Activated CD4-positive, alpha-beta T cell treated with anti-CD3 and anti-CD28 coated beads for 36 hours (primary cell): ENCODE measurements at regions not wholly inside any gene's neighbourhood (a gene's known extent, or its start where the extent isn't known, plus 50 kb on each side); places are given as distances from the start of the nearest gene placed in this dataset.

Experiments used
- ATAC-seq: fragments of 200-7000 bp; cut with Tn5 transposase; one replicate; pipeline ENCODE4 v1.10.0; 2021; ENCODE audit warnings: mild to moderate bottlenecking, moderate library complexity
- CTCF ChIA-PET: fragments of 350-600 bp; sonication (Branson Sonifier 250); formaldehyde crosslinking; loops from one replicate; lab custom pipeline; 2021; ENCODE audit warnings: antibody characterized with exemption; lab: Charles Lee
- POLR2A ChIA-PET: fragments of 350-600 bp; sonication (Branson Sonifier 250); formaldehyde crosslinking; loops from one replicate; lab custom pipeline; 2021; ENCODE audit warnings: antibody characterized with exemption, inconsistent platforms; lab: Charles Lee
- DNase-seq: peaks from one replicate; pipeline ENCODE4 v3.0.0-alpha.2; 2020
- H3K27ac Mint-ChIP-seq: one replicate; pipeline ENCODE4 v1.8.0; 2021; ENCODE audit warnings: mixed read lengths
- H3K27me3 Mint-ChIP-seq: one replicate; pipeline ENCODE4 v1.8.0; 2021; ENCODE audit warnings: mixed read lengths
- H3K36me3 Mint-ChIP-seq: one replicate; pipeline ENCODE4 v1.8.0; 2021; ENCODE audit warnings: low read depth, mixed read lengths
- H3K4me1 Mint-ChIP-seq: one replicate; pipeline ENCODE4 v1.8.0; 2021; ENCODE audit warnings: mixed read lengths
- H3K4me3 Mint-ChIP-seq: one replicate; pipeline ENCODE4 v1.8.0; 2021; ENCODE audit warnings: mild to moderate bottlenecking, moderate library complexity, mixed read lengths
- H3K9me3 Mint-ChIP-seq: one replicate; pipeline ENCODE4 v1.8.0; 2021; ENCODE audit warnings: low read depth, mixed read lengths
- intact Hi-C, 2 experiments: fragments of 100-400 bp; cut with DNase I in 1 of 2; cut with micrococcal nuclease in 1 of 2; formaldehyde crosslinking; loops; one replicate each; pipeline versions ENCODE4 v1.14.2 to v1.15.1; 2022 to 2024; cut with DNase I, micrococcal nuclease

- Mint-ChIP-seq H3K4me3 (no peak overlapping the region), H3K9me3 (no peaks in the 10 kb centered on the region), H3K27me3 (peaks cover 31% of the 10 kb centered on the region), H3K4me1 (peaks cover 11% of the 10 kb centered on the region), H3K36me3 (no peaks in the 10 kb centered on the region), H3K27ac (no peak overlapping the region)
- ChIA-PET CTCF (no interaction called here), POLR2A (no interaction called here)
- no peak for ATAC-seq
- DNase-seq = no peak
- intact Hi-C loops = no loop called here
Measured at GRCh38 chr17:45704251-45704650, 79.9 kb upstream of the CRHR1 start.

- peaks cover 11% of the 10 kb centered on the region for H3K4me1 Mint-ChIP-seq
- ChIA-PET CTCF (no interaction called here), POLR2A (no interaction called here)
- peak; percentile 81 for ATAC-seq
- H3K27me3 Mint-ChIP-seq = peaks cover 27% of the 10 kb centered on the region
- H3K9me3 Mint-ChIP-seq = no peaks in the 10 kb centered on the region
- intact Hi-C loops = no loop called here
- H3K27ac Mint-ChIP-seq = no peak overlapping the region
- H3K4me3 Mint-ChIP-seq = no peak overlapping the region
- no peaks in the 10 kb centered on the region for H3K36me3 Mint-ChIP-seq
- peak; percentile 30 for DNase-seq
Measured at GRCh38 chr17:45705123-45706009, 78.8 kb upstream of the CRHR1 start.

- Mint-ChIP-seq H3K9me3 (no peaks in the 10 kb centered on the region), H3K27me3 (peaks cover 24% of the 10 kb centered on the region), H3K4me1 (peaks cover 11% of the 10 kb centered on the region), H3K36me3 (no peaks in the 10 kb centered on the region), H3K4me3 (no peak overlapping the region), H3K27ac (no peak overlapping the region)
- ATAC-seq (no peak), DNase-seq (no peak)
- intact Hi-C loops = no loop called here
- ChIA-PET POLR2A (no interaction called here), CTCF (no interaction called here)
Measured at GRCh38 chr17:45706033-45706432, 78.1 kb upstream of the CRHR1 start.

GRCh38 chr17:45708707-45709290 is 75.3 kb upstream of the CRHR1 start:
- DNase-seq = no peak
- Mint-ChIP-seq H3K27ac (no peak overlapping the region), H3K4me1 (peaks cover 11% of the 10 kb centered on the region), H3K9me3 (no peaks in the 10 kb centered on the region), H3K27me3 (peaks cover 19% of the 10 kb centered on the region), H3K36me3 (no peaks in the 10 kb centered on the region), H3K4me3 (no peak overlapping the region)
- intact Hi-C loops = no loop called here
- CTCF ChIA-PET = interaction anchor here (1.2 kb wide), 1 partner anchor 74 kb away, joined by 3 read pairs; no protein-coding TSS in a partner anchor
- POLR2A ChIA-PET = no interaction called here
- no peak for ATAC-seq

GRCh38 chr17:45709728-45710288 is 74.3 kb upstream of the CRHR1 start:
- Mint-ChIP-seq H3K36me3 (no peaks in the 10 kb centered on the region), H3K9me3 (no peaks in the 10 kb centered on the region), H3K27ac (no peak overlapping the region), H3K27me3 (peaks cover 15% of the 10 kb centered on the region), H3K4me1 (peaks cover 11% of the 10 kb centered on the region), H3K4me3 (no peak overlapping the region)
- intact Hi-C loops = no loop called here
- ATAC-seq (no peak), DNase-seq (no peak)
- CTCF ChIA-PET = interaction anchor here (1.2 kb wide), 1 partner anchor 73 kb away, joined by 3 read pairs; no protein-coding TSS in a partner anchor
- POLR2A ChIA-PET = no interaction called here

GRCh38 chr17:45715787-45716186 is 68.3 kb upstream of the CRHR1 start:
- Mint-ChIP-seq H3K27me3 (peaks cover 16% of the 10 kb centered on the region), H3K4me1 (no peaks in the 10 kb centered on the region), H3K36me3 (no peaks in the 10 kb centered on the region), H3K9me3 (no peaks in the 10 kb centered on the region), H3K27ac (no peak overlapping the region), H3K4me3 (no peak overlapping the region)
- intact Hi-C loops = no loop called here
- ATAC-seq = no peak
- ChIA-PET CTCF (interaction anchor here (0.7 kb wide), 1 partner anchor 22 kb away, joined by 3 read pairs; no protein-coding TSS in a partner anchor), POLR2A (no interaction called here)
- no peak for DNase-seq

GRCh38 chr17:45718791-45719190 is 65.3 kb upstream of the CRHR1 start:
- POLR2A ChIA-PET = no interaction called here
- CTCF ChIA-PET = interaction anchor here (0.6 kb wide), 1 partner anchor 11 kb away, joined by 3 read pairs; no protein-coding TSS in a partner anchor
- Mint-ChIP-seq H3K27ac (no peak overlapping the region), H3K36me3 (no peaks in the 10 kb centered on the region), H3K4me3 (no peak overlapping the region), H3K27me3 (peaks cover 21% of the 10 kb centered on the region), H3K4me1 (no peaks in the 10 kb centered on the region), H3K9me3 (no peaks in the 10 kb centered on the region)
- ATAC-seq = no peak
- no peak for DNase-seq
- intact Hi-C loops = no loop called here

- intact Hi-C loops = no loop called here
- Mint-ChIP-seq H3K4me3 (no peak overlapping the region), H3K36me3 (peaks cover 3% of the 10 kb centered on the region), H3K9me3 (peaks cover 4% of the 10 kb centered on the region), H3K27me3 (peaks cover 24% of the 10 kb centered on the region), H3K27ac (no peak overlapping the region), H3K4me1 (no peaks in the 10 kb centered on the region)
- no peak for ATAC-seq
- CTCF ChIA-PET = interaction anchor here (0.6 to 0.7 kb wide), 3 partner anchors 12 to 84 kb away, joined by 3 to 4 read pairs (median 3); no protein-coding TSS in a partner anchor
- POLR2A ChIA-PET = no interaction called here
- peak; percentile 9 for DNase-seq
Measured at GRCh38 chr17:45719335-45720071, 64.6 kb upstream of the CRHR1 start.

- H3K36me3 Mint-ChIP-seq = peaks cover 3% of the 10 kb centered on the region
- DNase-seq (no peak), ATAC-seq (no peak)
- H3K9me3 Mint-ChIP-seq = peaks cover 4% of the 10 kb centered on the region
- CTCF ChIA-PET = interaction anchor here (0.7 kb wide), 1 partner anchor 85 kb away, joined by 3 read pairs; no protein-coding TSS in a partner anchor
- H3K4me1 Mint-ChIP-seq = no peaks in the 10 kb centered on the region
- POLR2A ChIA-PET = no interaction called here
- H3K27ac Mint-ChIP-seq = no peak overlapping the region
- peaks cover 27% of the 10 kb centered on the region for H3K27me3 Mint-ChIP-seq
- intact Hi-C loops = no loop called here
- H3K4me3 Mint-ChIP-seq = no peak overlapping the region
Measured at GRCh38 chr17:45720386-45720785, 63.7 kb upstream of the CRHR1 start.

- no peak overlapping the region for H3K27ac Mint-ChIP-seq
- DNase-seq = no peak
- ChIA-PET CTCF (interaction anchor here (0.6 to 1.0 kb wide), 2 partner anchors 82 to 117 kb away, joined by 3 to 6 read pairs; no protein-coding TSS in a partner anchor), POLR2A (no interaction called here)
- no peak overlapping the region for H3K4me3 Mint-ChIP-seq
- peaks cover 3% of the 10 kb centered on the region for H3K36me3 Mint-ChIP-seq
- H3K4me1 Mint-ChIP-seq = no peaks in the 10 kb centered on the region
- no peak for ATAC-seq
- peaks cover 32% of the 10 kb centered on the region for H3K27me3 Mint-ChIP-seq
- intact Hi-C loops = no loop called here
- peaks cover 4% of the 10 kb centered on the region for H3K9me3 Mint-ChIP-seq
Measured at GRCh38 chr17:45722161-45722560, 62.0 kb upstream of the CRHR1 start.

GRCh38 chr17:45729294-45729907 is 54.7 kb upstream of the CRHR1 start:
- ChIA-PET CTCF (interaction anchor here (1.5 kb wide), 1 partner anchor 164 kb away, joined by 3 read pairs; no protein-coding TSS in a partner anchor), POLR2A (no interaction called here)
- ATAC-seq (no peak), DNase-seq (no peak)
- Mint-ChIP-seq H3K27me3 (peaks cover 38% of the 10 kb centered on the region), H3K36me3 (no peaks in the 10 kb centered on the region), H3K4me1 (no peaks in the 10 kb centered on the region), H3K9me3 (peaks cover 20% of the 10 kb centered on the region), H3K4me3 (no peak overlapping the region), H3K27ac (no peak overlapping the region)
- intact Hi-C loops = no loop called here
